NCI-H748 treated with DMSO at 0.1 percent for 48 hours (cell line): ENCODE measurements at regions not wholly inside any gene's neighbourhood (a gene's known extent, or its start where the extent isn't known, plus 50 kb on each side); places are given as distances from the start of the nearest gene placed in this dataset.
"Not testable (repeated sequence)": the region's sequence is repeated elsewhere in the genome, so short reads cannot be mapped to it uniquely, and the experiment has no call there.

Experiments used
- DNase-seq: peaks from one replicate; lab custom pipeline; 2025; lab: John Stamatoyannopoulos, UW

DNA sequence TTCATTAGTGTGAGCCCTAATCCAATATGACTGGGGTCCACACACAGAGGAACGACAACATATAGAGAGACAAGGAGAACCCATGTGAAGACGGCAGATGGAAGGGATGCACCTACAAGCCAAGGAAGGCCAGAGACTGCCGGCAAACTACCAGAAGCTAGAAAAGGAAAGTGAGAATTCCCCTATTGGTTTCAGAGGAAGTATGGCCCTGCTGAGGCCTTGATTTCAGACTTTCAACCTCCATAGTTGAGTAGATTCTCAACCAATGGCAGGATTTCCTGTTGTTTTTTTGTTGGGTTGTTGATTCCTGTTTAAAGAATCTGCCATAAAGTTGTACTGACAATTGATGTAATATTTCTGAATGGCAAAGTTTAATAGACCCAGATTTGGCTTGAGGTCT is 241.5 kb downstream of the SATB2 start:
- DNase-seq: no peak

GRCh38 chr2:199207011-199207410 is 250.7 kb downstream of the SATB2 start:
- no peak for DNase-seq

DNA sequence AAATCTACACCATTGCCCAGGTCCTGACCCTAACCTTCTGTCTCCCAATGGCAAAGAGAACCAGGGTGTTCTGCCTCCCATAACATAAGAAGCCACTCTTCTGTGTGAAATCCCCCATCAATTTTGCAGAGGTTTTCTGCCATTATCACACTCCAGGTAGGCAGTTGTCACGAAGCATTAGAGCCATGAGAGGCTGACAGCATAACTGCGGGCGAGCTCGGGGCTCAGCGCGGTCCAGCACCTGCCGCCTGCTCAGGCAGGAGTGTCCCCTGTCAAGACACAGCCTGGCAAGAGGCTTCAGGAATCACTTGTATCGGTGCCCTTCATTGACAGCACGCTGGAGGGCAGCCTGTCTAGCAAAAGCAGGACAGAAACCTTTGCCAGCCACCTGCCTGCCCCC is 251.2 kb downstream of the SATB2 start:
- peak; percentile 14 for DNase-seq

DNA sequence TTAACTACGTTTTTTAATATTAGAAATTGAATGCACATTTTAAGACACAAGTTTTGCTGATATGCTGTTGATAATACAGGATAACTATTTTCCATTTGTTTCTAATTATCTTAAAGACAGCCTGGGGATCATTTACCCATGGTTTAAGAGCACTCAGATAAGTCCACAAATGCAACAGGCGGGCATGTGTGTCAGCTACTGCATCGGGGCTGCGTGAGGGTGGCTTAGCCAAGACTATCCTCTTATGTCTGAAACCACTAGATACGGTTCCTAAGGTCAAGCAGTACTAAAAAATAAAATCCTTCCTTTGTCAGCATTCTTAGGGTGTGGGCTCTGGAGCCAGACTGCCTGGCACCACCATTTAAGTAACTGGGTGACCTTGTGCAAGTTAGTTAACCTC is 254.8 kb downstream of the SATB2 start:
- no peak for DNase-seq

- no peak for DNase-seq
Measured at GRCh38 chr2:199201539-199201938, 256.2 kb downstream of the SATB2 start.

DNA sequence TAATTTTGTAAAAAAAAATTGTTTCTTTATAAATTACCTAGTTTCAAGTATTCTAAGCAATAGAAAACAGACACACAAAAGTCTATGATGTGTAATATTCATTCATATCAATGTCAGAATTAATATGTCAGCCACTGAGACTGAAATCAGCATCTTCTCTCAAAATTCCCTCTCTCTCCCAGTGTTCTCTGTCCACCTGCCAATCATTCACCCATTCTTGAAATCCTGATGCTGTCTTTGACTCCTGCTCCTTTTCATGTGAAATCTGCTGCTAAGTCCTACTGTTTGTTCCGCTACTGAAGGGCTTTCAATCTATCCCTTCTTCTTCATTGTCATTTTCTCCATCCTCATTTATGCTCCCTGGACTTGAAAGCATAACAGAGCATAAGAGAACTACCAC is 257.9 kb downstream of the SATB2 start:
- DNase-seq: no peak

DNA sequence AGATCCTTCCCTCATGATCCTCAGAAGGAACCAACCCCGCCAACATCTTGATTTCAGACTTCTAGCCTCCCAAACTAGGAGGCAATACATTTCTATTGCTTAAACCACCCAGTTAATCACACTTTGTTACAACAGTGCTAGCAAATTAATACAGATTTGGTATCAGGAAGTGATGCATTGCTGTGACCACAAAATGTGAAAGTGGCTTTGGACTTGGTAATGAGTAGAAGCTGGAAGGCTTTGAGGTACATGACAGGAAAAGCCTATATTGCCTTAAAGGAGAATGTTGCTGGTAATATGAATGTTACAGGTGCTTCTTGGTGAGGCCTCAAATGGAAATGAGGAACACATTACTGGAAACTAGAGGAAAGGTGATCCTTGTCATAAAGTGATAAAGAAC is 260.3 kb downstream of the SATB2 start:
- DNase-seq: no peak

GRCh38 chr2:199196686-199197085 is 261.1 kb downstream of the SATB2 start:
- no peak for DNase-seq

- no peak for DNase-seq
Measured at GRCh38 chr2:199195927-199196502, 261.7 kb downstream of the SATB2 start.

DNA sequence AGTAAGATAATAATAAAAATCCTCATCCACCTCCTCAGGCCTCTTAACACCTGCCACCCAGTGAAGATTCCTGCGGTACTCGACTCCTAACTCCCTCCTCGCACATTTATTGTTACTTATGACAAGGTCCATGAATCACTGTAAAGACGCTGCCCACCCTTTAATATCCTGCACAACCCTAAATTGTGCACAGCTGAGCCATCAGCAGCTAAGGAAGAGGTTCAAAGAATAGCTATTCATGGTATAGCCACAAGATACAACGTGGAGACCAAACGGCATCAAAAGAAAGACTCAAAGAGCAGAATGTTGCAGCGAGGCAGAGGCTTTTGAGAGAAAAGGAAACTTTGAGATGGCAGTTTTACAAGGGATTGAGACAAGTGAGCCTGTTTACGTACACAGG is 266.3 kb downstream of the SATB2 start:
- DNase-seq: no peak

DNA sequence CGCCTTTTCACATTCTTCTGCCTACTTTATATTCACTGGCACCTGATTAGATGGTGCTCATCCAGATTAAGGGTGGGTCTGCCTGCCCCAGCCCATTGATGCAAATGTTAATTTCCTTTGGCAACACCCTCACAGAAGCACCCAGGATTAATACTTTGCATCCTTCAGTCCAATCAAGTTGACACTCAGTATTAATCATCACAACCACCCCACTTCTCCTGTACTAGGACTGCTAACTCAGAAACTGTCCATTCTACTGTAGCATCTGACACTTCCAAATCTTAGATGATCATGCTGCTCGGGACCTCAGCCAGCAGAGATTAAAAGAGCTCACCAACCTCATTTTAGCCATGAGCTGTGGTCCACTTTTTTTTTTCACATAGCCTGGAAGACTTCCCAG is 268.5 kb downstream of the SATB2 start:
- DNase-seq: no peak

- no peak for DNase-seq
Measured at GRCh38 chr2:199186301-199186751, 271.4 kb downstream of the SATB2 start.

- not testable (repeated sequence) for DNase-seq
Measured at GRCh38 chr2:199185174-199185573, 272.6 kb downstream of the SATB2 start.

DNA sequence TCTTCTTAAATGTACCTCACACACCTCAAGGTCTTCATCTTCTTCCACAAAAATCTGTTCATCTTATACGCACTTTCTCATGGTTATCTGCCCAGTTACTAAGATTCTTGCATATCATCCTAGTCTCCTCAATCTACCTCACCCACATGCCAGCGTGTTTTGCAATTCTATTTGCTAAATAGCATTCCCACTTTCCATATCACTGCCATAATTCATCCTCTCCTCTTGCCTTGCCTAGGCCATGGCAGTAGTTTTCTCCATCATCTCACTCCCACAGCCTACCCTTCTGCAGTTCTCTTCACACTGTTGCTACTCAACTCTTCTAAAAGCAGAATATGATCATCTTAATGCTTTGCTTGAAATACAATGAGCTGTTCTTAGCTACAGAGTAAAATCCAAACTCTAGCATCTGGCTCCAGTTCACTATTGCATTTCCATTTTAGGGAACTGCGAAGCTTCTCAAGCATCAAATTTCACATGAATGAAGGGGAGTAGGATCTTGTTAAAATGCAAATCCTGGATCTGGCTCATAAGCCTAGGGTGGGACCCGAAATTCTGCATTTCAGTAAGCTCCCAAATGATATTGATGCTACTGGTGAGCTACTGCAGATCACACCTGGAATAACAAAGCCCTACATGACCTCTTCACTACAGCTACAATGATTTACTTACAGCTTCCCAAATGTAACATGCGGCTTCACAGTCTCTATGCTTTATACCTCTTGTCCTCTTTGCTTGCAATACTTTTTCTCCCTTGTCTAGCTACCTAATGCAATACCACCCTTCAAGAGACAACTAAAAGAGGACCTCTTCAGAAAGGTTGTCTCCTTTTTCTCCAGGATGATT is 293.9 kb downstream of the SATB2 start:
- no peak for DNase-seq

GRCh38 chr2:199160677-199161465 is 296.9 kb downstream of the SATB2 start:
- DNase-seq: no peak

DNA sequence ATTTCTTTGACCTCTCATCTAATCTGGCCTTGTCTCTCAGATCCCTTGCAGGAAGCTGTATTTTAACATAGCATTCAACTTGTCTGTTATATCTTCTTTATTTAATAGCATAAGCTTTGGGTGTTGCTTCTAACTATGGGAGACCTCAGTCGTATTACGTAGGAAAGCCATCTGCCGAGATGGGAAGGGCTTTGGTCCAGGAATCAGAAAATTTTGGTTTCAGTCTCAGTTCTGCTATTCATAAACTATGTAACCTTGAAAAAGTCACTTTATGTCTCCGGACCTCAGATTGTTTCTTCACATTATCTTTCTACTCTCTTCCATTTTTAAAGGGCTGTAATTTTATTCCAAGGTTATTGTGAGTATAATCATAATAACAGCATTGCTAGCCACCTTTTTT is 297.7 kb downstream of the SATB2 start:
- DNase-seq: no peak

- DNase-seq: no peak
Measured at GRCh38 chr2:199148076-199148845, 309.5 kb downstream of the SATB2 start.

GRCh38 chr2:199147216-199147615 is 310.5 kb downstream of the SATB2 start:
- no peak for DNase-seq

GRCh38 chr2:199144546-199144945 is 313.2 kb downstream of the SATB2 start:
- DNase-seq: no peak

DNA sequence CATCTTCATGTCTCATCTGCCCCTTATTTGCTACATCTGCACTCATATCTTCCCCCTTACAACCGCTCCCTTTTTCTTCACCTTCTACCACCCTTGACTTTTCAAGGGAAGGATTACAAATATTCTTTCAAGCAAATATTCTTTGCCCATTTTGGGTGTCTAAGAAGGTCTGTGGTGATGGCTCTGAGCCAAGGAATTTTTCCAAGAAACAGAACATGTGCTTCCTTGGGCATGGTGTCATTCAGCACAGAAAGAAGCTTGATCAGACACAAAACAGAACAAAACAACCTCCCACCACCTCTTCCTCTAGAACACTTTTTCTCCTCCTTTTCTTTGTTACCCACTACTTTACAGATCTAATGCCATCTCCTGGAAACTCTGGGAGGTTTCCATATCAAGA is 313.7 kb downstream of the SATB2 start:
- no peak for DNase-seq

DNA sequence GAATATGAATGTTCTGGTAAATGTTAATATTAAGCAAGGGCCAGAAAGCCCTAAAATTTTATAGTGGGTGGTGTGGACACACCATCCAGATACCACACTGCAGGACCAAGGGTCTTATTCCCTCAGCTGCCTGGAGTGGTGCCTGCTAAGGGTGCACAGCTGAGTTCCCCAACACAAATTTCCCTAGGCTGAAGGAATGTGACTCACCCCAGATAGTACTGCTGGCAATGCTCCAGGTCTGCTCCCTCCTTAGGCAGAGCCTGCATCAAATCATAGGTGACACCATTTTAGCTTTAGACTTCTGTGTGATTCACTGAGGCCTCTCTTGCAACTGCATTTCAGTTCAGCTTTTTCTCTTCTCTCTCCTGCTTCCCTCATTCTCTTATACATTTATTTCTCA is 321.1 kb downstream of the SATB2 start:
- DNase-seq: no peak

DNA sequence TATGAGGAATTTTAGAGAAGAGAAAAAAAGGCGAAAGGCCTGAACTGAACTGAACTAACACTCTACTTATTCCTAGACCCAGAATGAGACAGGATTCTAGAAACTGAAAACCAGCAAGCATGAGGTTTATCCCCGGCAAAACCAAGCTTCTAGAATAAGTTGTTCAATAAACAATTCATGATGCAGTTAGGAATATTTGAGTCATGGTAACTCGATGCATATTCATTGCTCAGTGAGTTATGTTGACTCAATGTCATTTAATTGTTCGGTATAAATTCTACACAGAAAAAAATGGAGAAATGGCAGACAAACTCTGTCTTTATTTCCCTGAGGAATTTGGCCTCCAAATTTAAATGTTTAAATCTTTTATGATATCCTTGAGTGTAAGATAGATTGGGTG is 321.5 kb downstream of the SATB2 start:
- no peak for DNase-seq
